SK-N-MC (cell line): ENCODE measurements at regions not wholly inside any gene's neighbourhood (a gene's known extent, or its start where the extent isn't known, plus 50 kb on each side); places are given as distances from the start of the nearest gene placed in this dataset.

ENCODE experiments used
- EZH2 ChIP-seq: fragments of 200-600 bp; sonication (generic); IDR thresholded peaks from one replicate; pipeline ENCODE4 v1.6.1; 2017; ENCODE audit warnings: antibody characterized with exemption
- FOXP2 ChIP-seq: optimal IDR thresholded peaks from 2 replicates; pipeline ENCODE3; 2011; ENCODE audit warnings: mild to moderate bottlenecking, moderate library complexity; ENCODE audit not compliant: insufficient read depth; ENCODE audit errors: extremely low read length, control extremely low read depth
- POLR2AphosphoS5 ChIP-seq: IDR thresholded peaks from 2 replicates; pipeline ENCODE4 v1.6.1; 2012; ENCODE audit warnings: mild to moderate bottlenecking, low read depth, low read length, borderline replicate concordance

DNA sequence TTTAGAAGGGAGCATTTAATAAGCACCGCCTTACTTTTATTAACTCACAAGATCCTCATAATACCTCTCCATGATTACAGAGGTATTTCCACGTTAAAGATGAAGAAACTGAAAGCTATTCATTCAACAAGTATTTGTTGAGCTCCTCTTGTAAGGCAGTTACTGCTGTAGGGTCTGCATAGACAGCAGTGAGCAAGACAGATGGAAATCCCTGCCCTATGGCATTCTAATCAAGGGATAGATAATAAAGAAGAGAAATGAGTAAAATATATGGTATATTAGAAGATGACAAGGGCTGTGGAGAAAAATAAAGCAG is 77.8 kb upstream of the CTNNBL1 start:
- TF ChIP-seq POLR2AphosphoS5, result no peak
- no peak for TF ChIP-seq EZH2
- no peak for TF ChIP-seq FOXP2
